K562 (cell line): ENCODE measurements at regions not wholly inside any gene's neighbourhood (a gene's known extent, or its start where the extent isn't known, plus 50 kb on each side); places are given as distances from the start of the nearest gene placed in this dataset.

Experiments
- ATAC-seq: fragments of 200-7000 bp; cut with Tn5 transposase; 3 replicates; pipeline ENCODE4 v1.9.1; 2020; ENCODE audit warnings: moderate library complexity
- BruUV-seq: library from RNA; stranded (reverse); fragments of 400-500 nt; replicated peaks from 2 replicates; lab custom pipeline; 2021; lab: Mats Ljungman, UMichigan
- CTCF ChIA-PET: fragments of 300-600 bp; formaldehyde crosslinking; extraction: SDS; loops from one replicate; lab custom pipeline; 2021; ENCODE audit warnings: low intra/inter-chr PET ratio; lab: Yijun Ruan, JAX
- POLR2A ChIA-PET: fragments of 300-600, 350-650 bp; sonication (Branson Sonifier 250); formaldehyde crosslinking; extraction: SDS; loops from one replicate; lab custom pipeline; 2021; ENCODE audit warnings: antibody characterized with exemption, inconsistent platforms; lab: Yijun Ruan, JAX
- DNase-seq, 4 experiments: peaks; one replicate each; pipeline versions ENCODE4 v3.0.0 to v3.0.0-alpha.2; 2011 to 2018; ENCODE audit warnings: low spot score in 3 of 4, mixed read lengths in 3 of 4; ENCODE audit errors: extremely low read depth in 1 of 4
- FAIRE-seq: peaks from 2 replicates; lab custom pipeline; 2011; peaks lifted over from hg19 to GRCh38; lab: Jason Lieb, UNC
- H2AFZ ChIP-seq: 2 replicates; pipeline ENCODE4 v1.6.0; 2011; ENCODE audit warnings: low read depth, low read length, control low read depth, inconsistent platforms
- H3K27ac ChIP-seq: fragments of 200-600 bp; 3 replicates; pipeline ENCODE4 v1.8.0; 2011; ENCODE audit warnings: low read depth, mild to moderate bottlenecking, control low read depth, inconsistent platforms, low read length, moderate library complexity, mixed read lengths; ENCODE audit errors: extremely low read depth
- H3K27me3 ChIP-seq, 2 experiments: fragments of 300-600 bp in 1 of 2; 2 replicates in 1 of 2; 3 replicates in 1 of 2; pipeline versions ENCODE4 v1.6.0 to v1.8.0; 2011; ENCODE audit warnings: inconsistent platforms in 2 of 2, low read length in 2 of 2, mild to moderate bottlenecking in 1 of 2, mixed read lengths in 1 of 2, moderate library complexity in 1 of 2; ENCODE audit not compliant: control insufficient read depth in 2 of 2, insufficient read depth in 2 of 2
- H3K36me3 ChIP-seq: fragments of 300-600 bp; 3 replicates; pipeline ENCODE4 v1.8.0; 2011; ENCODE audit warnings: mild to moderate bottlenecking, low read length, inconsistent platforms; ENCODE audit not compliant: control insufficient read depth, insufficient read depth
- H3K4me1 ChIP-seq, 2 experiments: fragments of 200-600 bp in 1 of 2; replicated peaks in 1 of 2; 2 replicates in 1 of 2; 3 replicates in 1 of 2; pipeline versions ENCODE4 v1.5.1 to v1.8.0; 2011; ENCODE audit warnings: inconsistent platforms in 2 of 2, low read length in 2 of 2, mild to moderate bottlenecking in 1 of 2, mixed read lengths in 1 of 2, moderate library complexity in 1 of 2; ENCODE audit not compliant: control insufficient read depth in 2 of 2, insufficient read depth in 2 of 2
- H3K4me2 ChIP-seq: 2 replicates; pipeline ENCODE4 v1.6.1; 2011; ENCODE audit warnings: low read length, control low read depth, inconsistent platforms, mixed read lengths; ENCODE audit not compliant: insufficient read depth
- H3K4me3 ChIP-seq: fragments of 200-600 bp; sonication (generic), shearing (Covaris generic); 2 replicates; pipeline ENCODE4 v1.5.1; 2016; ENCODE audit warnings: control low read depth, inconsistent platforms
- H3K79me2 ChIP-seq: fragments of 200-600 bp; 3 replicates; pipeline ENCODE4 v1.8.0; 2011; ENCODE audit warnings: low read length, inconsistent platforms; ENCODE audit not compliant: control insufficient read depth, insufficient read depth
- H3K9ac ChIP-seq, 2 experiments: 2 replicates each; pipeline versions ENCODE4 v1.6.0 to v1.6.1; 2011; ENCODE audit warnings: low read depth in 2 of 2, low read length in 2 of 2, control low read depth in 1 of 2, inconsistent platforms in 1 of 2, mild to moderate bottlenecking in 1 of 2, mixed read lengths in 1 of 2; ENCODE audit not compliant: insufficient read depth in 1 of 2
- H3K9me1 ChIP-seq: one replicate; pipeline ENCODE4 v1.6.0; 2011; ENCODE audit warnings: inconsistent platforms, mild to moderate bottlenecking, low read length, moderate library complexity; ENCODE audit not compliant: control insufficient read depth, insufficient read depth
- H3K9me3 ChIP-seq: replicated peaks from 2 replicates; pipeline ENCODE4 v1.5.1; 2011; ENCODE audit warnings: low read depth, low read length, inconsistent platforms; ENCODE audit not compliant: control insufficient read depth, insufficient read depth
- H4K20me1 ChIP-seq: replicated peaks from 2 replicates; pipeline ENCODE4 v1.6.1; 2011; ENCODE audit warnings: low read length, inconsistent platforms, mixed read lengths; ENCODE audit not compliant: control insufficient read depth, insufficient read depth
- CBX3 ChIP-seq, 2 experiments: IDR thresholded peaks; 1 replicate in 1 of 2; 2 replicates in 1 of 2; pipeline ENCODE4 v1.6.1; 2012; ENCODE audit warnings: inconsistent platforms in 2 of 2, low read length in 2 of 2, borderline replicate concordance in 1 of 2, control low read depth in 1 of 2
- CEBPB ChIP-seq: fragments of 450-650 bp; IDR thresholded peaks from 2 replicates; pipeline ENCODE4 v1.6.1; 2016; ENCODE audit warnings: missing genetic modification characterization, missing compliant biosample characterization
- FOXK2 ChIP-seq, 2 experiments: fragments of 450-650 bp; IDR thresholded peaks in 1 of 2; conservative IDR thresholded peaks in 1 of 2; 2 replicates each; pipeline ENCODE4 v1.6.1; 2016; ENCODE audit warnings: low read depth in 2 of 2, mild to moderate bottlenecking in 1 of 2
- HLTF ChIP-seq: fragments of 450-650 bp; IDR thresholded peaks from 2 replicates; pipeline ENCODE4 v1.6.1; 2016
- ILF3 ChIP-seq: fragments of 450-650 bp; IDR thresholded peaks from 2 replicates; pipeline ENCODE4 v1.6.1; 2018; ENCODE audit warnings: antibody characterized with exemption, mild to moderate bottlenecking, moderate library complexity, borderline replicate concordance
- NCOA4 ChIP-seq: fragments of 450-650 bp; IDR thresholded peaks from 2 replicates; pipeline ENCODE4 v1.6.1; 2018; ENCODE audit warnings: mild to moderate bottlenecking; ENCODE audit not compliant: partially characterized antibody
- SRSF9 ChIP-seq: fragments of 200-400 bp; formaldehyde crosslinking; IDR thresholded peaks from 2 replicates; pipeline ENCODE4 v1.6.1; 2017; ENCODE audit warnings: low read depth, low read length, borderline replicate concordance
- TAF1 ChIP-seq: IDR thresholded peaks from 2 replicates; pipeline ENCODE4 v1.6.1; 2011; ENCODE audit warnings: mild to moderate bottlenecking, low read length, moderate library complexity; ENCODE audit not compliant: insufficient read depth, control insufficient read depth, severe bottlenecking; ENCODE audit errors: extremely low read depth
- TFAM ChIP-seq: fragments of 250-450 bp; sonication (Bioruptor Pico); conservative IDR thresholded peaks from 2 replicates; pipeline ENCODE4 v1.5.0; 2021; ENCODE audit warnings: mild to moderate bottlenecking, moderate library complexity
- THRB ChIP-seq: fragments of 450-650 bp; formaldehyde crosslinking; conservative IDR thresholded peaks from 2 replicates; pipeline ENCODE4 v1.4.0; 2022; ENCODE audit warnings: mild to moderate bottlenecking, missing genetic modification characterization
- ZBTB43 ChIP-seq: sonication (generic); formaldehyde crosslinking; IDR thresholded peaks from 2 replicates; pipeline ENCODE4 v1.8.0; 2023; ENCODE audit warnings: mild to moderate bottlenecking, missing genetic modification reagents
- ZFP91 ChIP-seq: sonication (generic); formaldehyde crosslinking; IDR thresholded peaks from 2 replicates; pipeline ENCODE4 v1.8.0; 2022; ENCODE audit warnings: mild to moderate bottlenecking, missing genetic modification reagents
- ZNF143 ChIP-seq: sonication (generic); formaldehyde crosslinking; IDR thresholded peaks from 2 replicates; pipeline ENCODE4 v1.9.0; 2022; ENCODE audit warnings: mild to moderate bottlenecking, missing genetic modification reagents
- ZNF75A ChIP-seq: fragments of 450-650 bp; formaldehyde crosslinking; IDR thresholded peaks from 2 replicates; pipeline ENCODE4 v1.4.0; 2020; ENCODE audit warnings: mild to moderate bottlenecking
- ZNF77 ChIP-seq: fragments of 250-450 bp; sonication (Bioruptor Pico); IDR thresholded peaks from 2 replicates; pipeline ENCODE4 v1.5.0; 2020
- WGBS: fragments of 100-300 bp; shearing (Covaris generic); methylation state at CpG from one replicate; pipeline ENCODE4 v1.1.6; 2016; ENCODE audit warnings: low coverage, mixed read lengths; ENCODE audit not compliant: insufficient coverage; ENCODE audit errors: missing lambda C conversion rate; 5-methylcytosine and 5-hydroxymethylcytosine counted together
- in situ Hi-C: fragments of 300-500 bp; cut with MboI; formaldehyde crosslinking; loops from 4 replicates; pipeline ENCODE4 v1.15.0; 2018; ENCODE audit warnings: inconsistent platforms, mixed read lengths
- intact Hi-C: fragments of 100-400 bp; cut with micrococcal nuclease; formaldehyde crosslinking; loops from 2 replicates; pipeline ENCODE4 v1.14.2; 2022

- FAIRE-seq, result no peak
- no peak for ATAC-seq
- Histone ChIP-seq H3K36me3 (no peaks in the 10 kb centered on the region), H3K4me2 (no peak overlapping the region), H2AFZ (no peak overlapping the region), H3K27ac (no peak overlapping the region), H3K9me3 (no peaks in the 10 kb centered on the region), H3K79me2 (no peaks in the 10 kb centered on the region), H3K4me3 (no peak overlapping the region), H4K20me1 (no peaks in the 10 kb centered on the region), H3K9me1 (no peaks in the 10 kb centered on the region), H3K9ac (no peak overlapping the region), H3K4me1 (no peaks in the 10 kb centered on the region; a peak in 1 of 5 replicates), H3K27me3 (no peaks in the 10 kb centered on the region)
- DNase-seq, result no peak
- TF ChIP-seq THRB (CRISPR knock-in tag) (no peak), FOXK2 (conservative IDR thresholded peaks at IDR 0.05 in 1 of 2, IDR thresholded peaks at IDR 0.05 in 1 of 2; ENCODE audit: low read depth in 2 of 2) (no peak), TAF1 (no peak), ZNF75A (CRISPR knock-in tag) (no peak), SRSF9 (no peak), CEBPB (tag) (no peak), NCOA4 (no peak), TFAM (CRISPR knock-in tag) (no peak), CBX3 (IDR thresholded peaks at IDR 0.05; ENCODE audit: borderline replicate concordance in 1 of 2, low read length in 2 of 2) (no peak), ZBTB43 (CRISPR knock-in tag) (no peak), HLTF (no peak), ILF3 (no peak), ZFP91 (CRISPR knock-in tag) (no peak), ZNF77 (CRISPR knock-in tag) (no peak), ZNF143 (CRISPR knock-in tag) (no peak)
- ChIA-PET POLR2A (no interaction called here), CTCF (no interaction called here)
- BruUV-seq, result no TSS peak
- intact Hi-C loops, result no loop called here
- in situ Hi-C loops, result no loop called here
- 75% methylated on average over 2 of the region's 2 CpGs for WGBS
These were observed 57.7 kb upstream of the ASPRV1 start for GRCh38 chr2:70019096-70019495.
